H7 (cell line): ENCODE measurements at regions not wholly inside any gene's neighbourhood (a gene's known extent, or its start where the extent isn't known, plus 50 kb on each side); places are given as distances from the start of the nearest gene placed in this dataset.
"Not testable (repeated sequence)": the region's sequence is repeated elsewhere in the genome, so short reads cannot be mapped to it uniquely, and the experiment has no call there.

Source experiments
- DNase-seq: peaks from one replicate; pipeline ENCODE4 v3.0.0; 2012
- H3K27me3 ChIP-seq: 2 replicates; pipeline ENCODE4 v1.6.0; 2011; ENCODE audit warnings: mild to moderate bottlenecking, low read length; ENCODE audit not compliant: control insufficient read depth, insufficient read depth
- H3K36me3 ChIP-seq: replicated peaks from 2 replicates; pipeline ENCODE4 v1.5.1; 2011; ENCODE audit warnings: low read length; ENCODE audit not compliant: control insufficient read depth, insufficient read depth
- H3K4me3 ChIP-seq: 2 replicates; pipeline ENCODE4 v1.5.1; 2011; ENCODE audit warnings: low read depth, mild to moderate bottlenecking, control low read depth, low read length, moderate library complexity; ENCODE audit not compliant: insufficient read depth

- not testable (repeated sequence) for H3K27me3 ChIP-seq, H3K4me3 ChIP-seq, DNase-seq, H3K36me3 ChIP-seq
Observed at GRCh38 chr6:60822597-60822996, 1463.4 kb downstream of the KHDRBS2 start.

DNA sequence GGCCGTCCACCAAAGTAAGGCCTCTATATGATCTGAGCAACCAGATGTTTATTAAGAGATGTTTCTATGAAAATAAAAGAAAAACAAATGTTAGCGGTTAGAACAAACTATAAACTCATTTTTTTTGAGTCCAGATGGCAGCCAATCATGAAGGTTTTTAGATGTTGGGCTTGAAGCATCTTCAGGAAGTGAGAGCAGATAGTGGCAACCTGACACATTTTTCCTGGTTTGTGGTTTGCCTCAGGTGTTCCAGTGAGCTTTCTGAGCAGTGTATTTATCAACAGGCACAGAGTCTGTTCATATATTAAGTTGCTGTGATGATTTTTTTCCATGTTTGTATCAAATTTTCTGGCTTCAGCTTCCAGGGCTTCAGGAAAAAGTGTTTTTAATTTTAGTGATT lies 1468.0 kb downstream of the KHDRBS2 start:
- H3K4me3 ChIP-seq, H3K36me3 ChIP-seq, DNase-seq, H3K27me3 ChIP-seq: not testable (repeated sequence)

GRCh38 chr6:60814784-60815183 lies 1471.2 kb downstream of the KHDRBS2 start:
- H3K4me3 ChIP-seq, DNase-seq, H3K27me3 ChIP-seq, H3K36me3 ChIP-seq: not testable (repeated sequence)

- not testable (repeated sequence) for DNase-seq, H3K36me3 ChIP-seq, H3K4me3 ChIP-seq, H3K27me3 ChIP-seq
Observed at GRCh38 chr6:60813897-60814596, 1472.0 kb downstream of the KHDRBS2 start.

GRCh38 chr6:60810216-60810615 lies 1475.8 kb downstream of the KHDRBS2 start:
- not testable (repeated sequence) for DNase-seq, H3K36me3 ChIP-seq, H3K4me3 ChIP-seq, H3K27me3 ChIP-seq

- H3K27me3 ChIP-seq, H3K4me3 ChIP-seq, H3K36me3 ChIP-seq: not testable (repeated sequence)
- DNase-seq, result peak; percentile 4
Observed at GRCh38 chr6:60799146-60799545, 1486.9 kb downstream of the KHDRBS2 start.

DNA sequence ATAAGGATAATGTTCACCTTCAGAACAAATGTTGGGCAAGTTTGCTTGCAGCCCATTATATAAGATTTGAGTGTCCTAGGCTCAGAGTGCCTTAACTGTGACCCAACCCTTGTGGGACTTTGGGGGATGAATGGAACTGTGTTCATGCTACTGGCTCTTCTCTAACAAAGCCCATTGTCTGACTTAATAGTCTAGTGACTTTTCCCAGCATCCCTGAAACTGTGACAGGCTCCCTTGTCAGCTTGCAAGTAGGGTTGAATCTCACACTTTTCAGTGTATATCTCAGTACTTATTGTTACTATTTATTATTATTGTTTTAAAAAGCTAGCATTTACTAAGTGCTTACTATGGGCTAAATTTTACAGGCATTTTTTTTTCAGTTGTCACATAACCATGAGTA lies 1488.2 kb downstream of the KHDRBS2 start:
- not testable (repeated sequence) for H3K36me3 ChIP-seq, H3K4me3 ChIP-seq, H3K27me3 ChIP-seq, DNase-seq

GRCh38 chr6:60789601-60790000 lies 1496.4 kb downstream of the KHDRBS2 start:
- H3K36me3 ChIP-seq, H3K27me3 ChIP-seq, DNase-seq, H3K4me3 ChIP-seq: not testable (repeated sequence)

- not testable (repeated sequence) for H3K27me3 ChIP-seq, DNase-seq, H3K36me3 ChIP-seq, H3K4me3 ChIP-seq
Observed at GRCh38 chr6:60782698-60783464, 1503.1 kb downstream of the KHDRBS2 start.

GRCh38 chr6:60779591-60779990 lies 1506.4 kb downstream of the KHDRBS2 start:
- not testable (repeated sequence) for DNase-seq, H3K36me3 ChIP-seq, H3K4me3 ChIP-seq, H3K27me3 ChIP-seq

DNA sequence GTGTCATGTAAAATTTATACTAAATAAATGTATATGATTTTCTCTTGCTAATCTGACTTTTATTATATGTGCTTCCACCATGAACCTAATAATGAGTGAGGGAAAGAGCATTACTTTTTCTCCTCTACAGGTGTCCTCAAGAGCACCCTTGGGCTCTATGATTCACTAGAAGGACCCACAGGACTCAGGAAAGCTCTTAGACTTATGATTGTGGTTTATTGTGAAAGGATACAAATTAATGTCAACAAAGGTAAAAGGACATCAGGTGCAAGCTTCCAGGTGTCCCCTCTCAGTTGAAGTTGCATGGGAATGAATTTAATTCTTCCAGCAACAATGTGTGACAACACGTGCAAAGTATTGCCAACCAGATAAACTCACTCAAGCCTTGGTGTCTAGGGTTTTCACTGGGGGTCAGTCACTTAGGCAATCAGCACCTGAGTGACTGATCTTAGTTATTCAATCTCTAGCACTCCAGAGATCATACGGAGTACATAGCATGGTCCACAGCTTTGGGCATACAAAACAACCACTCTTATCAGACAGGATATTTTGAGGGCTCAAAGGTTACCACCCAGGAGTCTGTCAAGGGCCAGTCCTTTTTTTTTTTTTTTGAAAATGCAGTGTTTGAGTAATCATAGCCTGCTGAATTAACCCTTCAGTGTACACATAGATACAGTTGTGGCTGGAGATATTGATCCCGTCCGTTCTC lies 1518.1 kb downstream of the KHDRBS2 start:
- not testable (repeated sequence) for H3K27me3 ChIP-seq, DNase-seq, H3K4me3 ChIP-seq, H3K36me3 ChIP-seq

DNA sequence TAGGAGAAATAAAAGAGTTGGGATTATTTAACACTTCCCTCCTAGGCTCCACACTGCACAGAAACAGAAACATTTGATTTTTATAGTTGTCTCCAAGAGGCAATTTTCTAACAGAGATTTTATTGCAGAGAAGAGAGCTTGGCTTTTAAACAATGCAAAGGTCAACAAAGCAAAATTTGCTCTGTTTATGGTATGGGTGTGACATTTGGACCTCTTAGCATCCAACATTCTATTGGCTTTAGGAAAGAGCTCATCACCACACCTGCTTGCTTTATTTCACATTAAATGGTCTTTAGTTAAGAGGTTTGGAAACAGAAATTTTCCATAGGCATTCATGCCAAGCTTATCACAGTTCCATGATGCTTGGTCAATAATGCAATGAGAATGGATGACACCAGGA lies 1520.7 kb downstream of the KHDRBS2 start:
- not testable (repeated sequence) for H3K4me3 ChIP-seq, H3K36me3 ChIP-seq, H3K27me3 ChIP-seq, DNase-seq

GRCh38 chr6:60763464-60764080 lies 1522.5 kb downstream of the KHDRBS2 start:
- H3K36me3 ChIP-seq, DNase-seq, H3K4me3 ChIP-seq, H3K27me3 ChIP-seq: not testable (repeated sequence)

GRCh38 chr6:60760928-60761327 lies 1525.1 kb downstream of the KHDRBS2 start:
- H3K36me3 ChIP-seq, H3K27me3 ChIP-seq, H3K4me3 ChIP-seq, DNase-seq: not testable (repeated sequence)
